SU-DHL-6 (cell line): ENCODE measurements at regions not wholly inside any gene's neighbourhood (a gene's known extent, or its start where the extent isn't known, plus 50 kb on each side); places are given as distances from the start of the nearest gene placed in this dataset.

Experiments used
- H2AFZ ChIP-seq: fragments of 200-600 bp; sonication (generic); 2 replicates; pipeline ENCODE4 v1.6.1; 2014; ENCODE audit warnings: low read depth, mild to moderate bottlenecking, moderate library complexity, mixed read lengths, antibody characterized with exemption, low read length; ENCODE audit not compliant: severe bottlenecking
- H3F3A ChIP-seq: fragments of 200-600 bp; shearing (Covaris generic); 2 replicates; pipeline ENCODE4 v1.6.0; 2016; ENCODE audit warnings: antibody characterized with exemption, mild to moderate bottlenecking; ENCODE audit not compliant: insufficient read depth
- H3K27ac ChIP-seq: fragments of 200-600 bp; sonication (generic); 2 replicates; pipeline ENCODE4 v1.5.1; 2016; ENCODE audit warnings: low read depth, mild to moderate bottlenecking, low read length, moderate library complexity, mixed read lengths
- H3K27me3 ChIP-seq: fragments of 200-600 bp; sonication (generic), shearing (Covaris generic); 2 replicates; pipeline ENCODE4 v1.6.0; 2014; ENCODE audit warnings: mild to moderate bottlenecking, low read length
- H3K36me3 ChIP-seq: fragments of 200-600 bp; sonication (generic); 2 replicates; pipeline ENCODE4 v1.6.1; 2014; ENCODE audit warnings: mild to moderate bottlenecking, low read length, mixed read lengths
- H3K4me2 ChIP-seq: fragments of 300-600, 200-600 bp; shearing (Covaris generic), sonication (generic); 2 replicates; pipeline ENCODE4 v1.6.0; 2014; ENCODE audit warnings: low read length, low read depth, mild to moderate bottlenecking; ENCODE audit not compliant: poor library complexity, severe bottlenecking
- H3K4me3 ChIP-seq: fragments of 200-600 bp; sonication (generic); 2 replicates; pipeline ENCODE4 v1.5.1; 2014; ENCODE audit warnings: antibody characterized with exemption, low read length, mild to moderate bottlenecking, mixed read lengths; ENCODE audit not compliant: insufficient read depth, poor library complexity, severe bottlenecking
- H3K79me2 ChIP-seq: fragments of 200-600 bp; sonication (generic); 2 replicates; pipeline ENCODE4 v1.6.1; 2014; ENCODE audit warnings: mild to moderate bottlenecking, low read length, moderate library complexity; ENCODE audit not compliant: insufficient read depth
- H3K9ac ChIP-seq: fragments of 200-600 bp; sonication (generic); 2 replicates; pipeline ENCODE4 v1.7.0; 2014; ENCODE audit warnings: mild to moderate bottlenecking, low read length
- H3K9me2 ChIP-seq: fragments of 200-600 bp; sonication (generic); replicated peaks from 2 replicates; pipeline ENCODE4 v1.6.1; 2014; ENCODE audit warnings: low read length; ENCODE audit not compliant: insufficient read depth
- H3K9me3 ChIP-seq: fragments of 200-600 bp; sonication (generic); 2 replicates; pipeline ENCODE4 v1.6.1; 2014; ENCODE audit warnings: low read length, mixed read lengths; ENCODE audit not compliant: insufficient read depth
- H4K20me1 ChIP-seq: fragments of 200-600 bp; sonication (generic); 2 replicates; pipeline ENCODE4 v1.6.1; 2014; ENCODE audit warnings: low read depth, mild to moderate bottlenecking, antibody characterized with exemption, low read length, moderate library complexity, mixed read lengths
- CTCF ChIP-seq: fragments of 200-600 bp; sonication (generic); IDR thresholded peaks from one replicate; pipeline ENCODE4 v1.5.1; 2017; ENCODE audit warnings: antibody characterized with exemption, mild to moderate bottlenecking, low read length, moderate library complexity; ENCODE audit not compliant: insufficient read depth, poor library complexity, severe bottlenecking
- EZH2phosphoT487 ChIP-seq: fragments of 200-600 bp; sonication (generic), shearing (Covaris generic); conservative IDR thresholded peaks from 2 replicates; pipeline ENCODE4 v1.6.1; 2018; ENCODE audit warnings: mild to moderate bottlenecking, antibody characterized with exemption, low read length, moderate library complexity, mixed read lengths

DNA sequence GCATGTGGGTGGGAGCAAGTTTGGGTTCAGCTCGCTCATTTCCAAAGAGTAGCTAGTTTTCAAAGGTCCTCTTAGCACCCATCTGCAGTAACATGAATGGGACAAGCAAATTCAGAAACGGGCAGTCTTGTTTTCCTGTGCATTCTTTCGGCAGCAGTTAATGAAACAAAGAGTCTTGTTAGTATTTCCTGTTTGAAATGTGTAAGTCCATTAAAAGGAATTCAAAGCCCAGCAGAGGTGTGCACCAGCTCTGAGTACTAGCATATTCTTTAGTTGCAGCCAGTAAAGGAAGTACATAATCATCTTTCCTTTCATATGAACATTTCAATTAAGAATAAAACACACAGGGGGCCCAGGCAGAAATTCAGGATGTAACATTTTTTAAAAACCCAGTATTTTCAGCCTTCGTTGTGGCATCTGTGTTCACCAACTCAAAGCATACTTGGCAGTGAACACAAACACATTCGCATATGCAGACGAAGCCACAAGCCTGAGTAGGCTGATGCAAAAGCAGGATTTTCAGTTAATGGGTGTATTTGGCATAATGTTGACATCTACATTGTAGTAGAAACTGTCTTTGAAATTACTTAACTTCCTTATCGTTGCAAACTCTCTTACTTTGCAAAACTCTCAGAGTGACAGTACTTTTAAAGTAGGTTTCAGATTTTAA is 570.0 kb upstream of the FLRT2 start:
- Histone ChIP-seq H4K20me1 (no peaks in the 10 kb centered on the region), H3K9me3 (peaks cover 6% of the 10 kb centered on the region; the same call in 1 of the 2 replicates), H2AFZ (no peak overlapping the region), H3K4me3 (no peak overlapping the region), H3K4me2 (no peak overlapping the region), H3K27me3 (no peaks in the 10 kb centered on the region), H3K9ac (no peak overlapping the region), H3F3A (no peaks in the 10 kb centered on the region), H3K79me2 (no peaks in the 10 kb centered on the region), H3K27ac (no peak overlapping the region), H3K9me2 (no peaks in the 10 kb centered on the region; the same call in 1 of the 2 replicates), H3K36me3 (no peaks in the 10 kb centered on the region)
- no peak for TF ChIP-seq EZH2phosphoT487
- no peak for TF ChIP-seq CTCF

- Histone ChIP-seq H3K27me3 (no peaks in the 10 kb centered on the region), H3K9me2 (no peaks in the 10 kb centered on the region; the same call in 1 of the 2 replicates), H3K4me3 (no peak overlapping the region), H4K20me1 (no peaks in the 10 kb centered on the region), H3K27ac (no peak overlapping the region), H3K36me3 (no peaks in the 10 kb centered on the region), H3F3A (no peaks in the 10 kb centered on the region), H3K9me3 (peaks cover 6% of the 10 kb centered on the region; the same call in 1 of the 2 replicates), H3K4me2 (no peak overlapping the region), H3K9ac (no peak overlapping the region), H3K79me2 (no peaks in the 10 kb centered on the region), H2AFZ (no peak overlapping the region)
- no peak for TF ChIP-seq CTCF
- TF ChIP-seq EZH2phosphoT487: no peak
Measured at GRCh38 chr14:84961637-84962036, 568.3 kb upstream of the FLRT2 start.

- H3K36me3 ChIP-seq: no peaks in the 10 kb centered on the region
- no peaks in the 10 kb centered on the region; the same call in 1 of the 2 replicates for H3K9me2 ChIP-seq
- H3K4me3 ChIP-seq: no peak overlapping the region
- no peak overlapping the region for H2AFZ ChIP-seq
- no peak for TF ChIP-seq EZH2phosphoT487
- TF ChIP-seq CTCF: no peak
- H3K79me2 ChIP-seq: no peaks in the 10 kb centered on the region
- no peak overlapping the region for H3K9ac ChIP-seq
- peaks cover 6% of the 10 kb centered on the region; the same call in 1 of the 2 replicates for H3K9me3 ChIP-seq
- H3K4me2 ChIP-seq: no peak overlapping the region
- H3F3A ChIP-seq: no peaks in the 10 kb centered on the region
- no peaks in the 10 kb centered on the region for H3K27me3 ChIP-seq
- no peaks in the 10 kb centered on the region for H4K20me1 ChIP-seq
- no peak overlapping the region for H3K27ac ChIP-seq
Measured at GRCh38 chr14:84963518-84963917, 566.4 kb upstream of the FLRT2 start.
